Karpas-422 (cell line): ENCODE measurements at regions not wholly inside any gene's neighbourhood (a gene's known extent, or its start where the extent isn't known, plus 50 kb on each side); places are given as distances from the start of the nearest gene placed in this dataset.
"Not testable (repeated sequence)": the region's sequence is repeated elsewhere in the genome, so short reads cannot be mapped to it uniquely, and the experiment has no call there.

Source experiments
- DNase-seq: peaks from one replicate; pipeline ENCODE4 v3.0.0-alpha.2; 2015
- H2AFZ ChIP-seq: fragments of 200-600 bp; sonication (generic); 2 replicates; pipeline ENCODE4 v1.6.1; 2014; ENCODE audit warnings: antibody characterized with exemption, low read length, mixed read lengths
- H3K27ac ChIP-seq: fragments of 200-600 bp; sonication (generic); 2 replicates; pipeline ENCODE4 v1.5.1; 2014; ENCODE audit warnings: mild to moderate bottlenecking, low read length, moderate library complexity
- H3K27me3 ChIP-seq: fragments of 200-600 bp; sonication (generic); 2 replicates; pipeline ENCODE4 v1.6.1; 2014; ENCODE audit warnings: low read length, mixed read lengths
- H3K36me3 ChIP-seq: fragments of 200-600 bp; sonication (generic); 2 replicates; pipeline ENCODE4 v1.6.1; 2014; ENCODE audit warnings: low read length, mixed read lengths; ENCODE audit not compliant: insufficient read depth
- H3K4me1 ChIP-seq: fragments of 200-600 bp; sonication (generic); 2 replicates; pipeline ENCODE4 v1.6.1; 2014; ENCODE audit warnings: mild to moderate bottlenecking, low read length, mixed read lengths
- H3K4me2 ChIP-seq: fragments of 200-600 bp; sonication (generic); 2 replicates; pipeline ENCODE4 v1.6.1; 2014; ENCODE audit warnings: low read length, low read depth, mild to moderate bottlenecking; ENCODE audit not compliant: poor library complexity, severe bottlenecking
- H3K4me3 ChIP-seq: fragments of 200-600 bp; sonication (generic); 2 replicates; pipeline ENCODE4 v1.5.1; 2014; ENCODE audit warnings: mild to moderate bottlenecking, antibody characterized with exemption, low read length, mixed read lengths
- H3K79me2 ChIP-seq: fragments of 200-600 bp; sonication (generic); 2 replicates; pipeline ENCODE4 v1.6.1; 2014; ENCODE audit warnings: mild to moderate bottlenecking, low read length, mixed read lengths
- H3K9ac ChIP-seq: fragments of 200-600 bp; sonication (generic); 2 replicates; pipeline ENCODE4 v1.6.0; 2014; ENCODE audit warnings: low read length
- H3K9me2 ChIP-seq: fragments of 200-600 bp; sonication (generic), shearing (Covaris generic); replicated peaks from 2 replicates; pipeline ENCODE4 v1.6.0; 2014; ENCODE audit warnings: mild to moderate bottlenecking, low read length, moderate library complexity; ENCODE audit not compliant: insufficient read depth
- H3K9me3 ChIP-seq: fragments of 300-700, 200-600 bp; sonication (generic); 2 replicates; pipeline ENCODE4 v1.6.1; 2014; ENCODE audit warnings: low read length, mixed read lengths
- H4K20me1 ChIP-seq: fragments of 200-600 bp; sonication (generic); 2 replicates; pipeline ENCODE4 v1.6.1; 2014; ENCODE audit warnings: mild to moderate bottlenecking, antibody characterized with exemption, low read length, low read depth; ENCODE audit not compliant: insufficient read depth

DNA sequence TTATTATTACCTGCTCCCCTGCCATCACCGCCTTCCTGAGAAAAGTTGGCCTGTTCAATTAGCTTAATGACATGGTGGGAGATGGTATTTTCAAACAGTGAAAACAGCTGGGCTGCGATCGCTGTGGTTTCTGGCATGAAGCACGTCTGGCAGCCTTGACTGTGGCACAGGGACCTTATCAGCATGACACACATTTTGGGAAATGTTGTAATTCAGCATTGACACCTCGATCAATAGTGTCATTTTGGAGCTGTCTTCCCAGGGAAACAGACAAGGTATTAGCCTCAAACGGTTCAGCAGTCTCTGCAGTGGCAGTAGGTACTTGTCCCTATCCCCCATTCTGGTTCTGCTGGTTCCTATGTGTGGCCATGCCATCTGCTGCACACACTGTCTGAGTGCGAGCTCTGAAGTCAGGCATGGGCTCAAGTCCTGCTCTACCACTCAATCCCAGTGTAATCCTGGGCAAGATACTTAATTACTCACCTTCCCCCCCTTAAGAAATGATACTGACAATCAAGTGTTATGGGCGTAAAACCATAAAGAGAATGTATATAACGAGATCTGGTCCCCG lies 154.5 kb upstream of the KCND3 start:
- Histone ChIP-seq H3K36me3 (no peaks in the 10 kb centered on the region), H3K4me3 (no peak overlapping the region), H3K4me1 (no peaks in the 10 kb centered on the region), H3K9me3 (no peaks in the 10 kb centered on the region), H3K79me2 (no peaks in the 10 kb centered on the region), H2AFZ (no peak overlapping the region), H3K9me2 (no peaks in the 10 kb centered on the region), H3K4me2 (no peak overlapping the region), H3K9ac (no peak overlapping the region), H3K27ac (no peak overlapping the region), H3K27me3 (no peaks in the 10 kb centered on the region), H4K20me1 (no peaks in the 10 kb centered on the region)
- no peak for DNase-seq

DNA sequence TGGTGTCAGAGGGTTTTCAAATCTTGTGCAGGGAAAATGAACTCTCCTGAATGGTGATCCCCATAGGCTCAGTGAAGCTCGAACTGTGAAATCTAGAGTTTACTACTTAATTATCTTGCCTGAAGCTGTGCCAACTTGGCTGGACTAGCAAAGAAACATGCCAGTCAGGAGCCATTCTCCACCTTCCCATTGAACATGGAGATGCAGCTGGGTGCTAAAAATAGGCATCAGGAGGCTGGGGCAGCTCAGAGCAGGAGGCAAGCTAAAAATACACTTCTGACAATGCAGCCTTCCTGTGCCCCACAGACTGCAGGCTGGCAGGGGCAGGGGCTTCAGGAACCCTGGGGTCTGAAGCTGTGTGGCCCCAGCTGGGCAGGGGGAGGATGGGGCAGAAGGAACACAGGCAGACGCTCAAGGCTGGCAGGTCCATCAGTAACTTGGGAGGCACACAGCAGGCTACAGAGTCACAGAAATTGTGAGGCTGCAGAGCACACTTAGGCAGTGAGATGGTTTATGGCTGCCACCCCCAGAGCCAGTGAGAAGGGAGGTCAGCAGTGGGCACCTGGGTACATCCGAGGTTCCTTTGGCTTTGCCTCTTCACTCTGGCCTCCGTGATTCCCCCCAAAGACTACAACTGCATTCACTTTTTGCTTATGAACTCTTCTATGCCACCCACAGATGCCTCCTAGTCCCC lies 155.4 kb upstream of the KCND3 start:
- no peak overlapping the region for H3K4me2 ChIP-seq
- H3K9ac ChIP-seq = no peak overlapping the region
- no peak overlapping the region for H3K4me3 ChIP-seq
- H4K20me1 ChIP-seq = no peaks in the 10 kb centered on the region
- no peaks in the 10 kb centered on the region for H3K79me2 ChIP-seq
- H2AFZ ChIP-seq = no peak overlapping the region
- no peak overlapping the region for H3K27ac ChIP-seq
- H3K27me3 ChIP-seq = no peaks in the 10 kb centered on the region
- H3K9me3 ChIP-seq = no peaks in the 10 kb centered on the region
- no peaks in the 10 kb centered on the region for H3K36me3 ChIP-seq
- no peaks in the 10 kb centered on the region for H3K4me1 ChIP-seq
- no peaks in the 10 kb centered on the region for H3K9me2 ChIP-seq
- DNase-seq = no peak

DNA sequence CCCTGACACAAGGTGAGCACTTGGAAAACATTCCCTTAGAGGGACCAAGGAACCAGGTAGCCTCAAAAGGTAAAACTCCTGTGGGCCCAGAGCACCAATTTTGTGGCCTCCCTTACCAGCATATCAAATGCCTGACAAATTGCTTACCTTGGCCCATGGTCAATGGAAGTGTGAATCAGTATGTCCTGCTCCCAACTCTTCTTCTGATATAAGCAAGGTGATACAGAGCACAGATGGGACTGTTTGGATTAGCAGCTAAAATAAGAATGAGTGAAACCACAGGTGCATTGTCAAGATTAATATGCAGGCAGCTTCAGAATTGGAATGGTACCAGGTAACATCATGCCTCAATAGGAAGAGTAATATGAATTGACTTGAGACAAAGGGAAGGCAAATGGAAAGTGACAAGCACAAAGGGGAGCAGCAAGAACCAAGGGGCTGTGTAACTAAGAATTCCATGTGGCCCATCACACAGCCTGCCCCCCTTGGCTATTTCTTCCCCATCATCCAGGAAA lies 156.8 kb upstream of the KCND3 start:
- Histone ChIP-seq H2AFZ (no peak overlapping the region), H3K27me3 (no peaks in the 10 kb centered on the region), H4K20me1 (no peaks in the 10 kb centered on the region), H3K4me2 (no peak overlapping the region), H3K4me3 (no peak overlapping the region), H3K4me1 (no peaks in the 10 kb centered on the region), H3K9me3 (no peaks in the 10 kb centered on the region), H3K36me3 (no peaks in the 10 kb centered on the region), H3K27ac (no peak overlapping the region), H3K9ac (no peak overlapping the region), H3K79me2 (no peaks in the 10 kb centered on the region), H3K9me2 (no peaks in the 10 kb centered on the region)
- no peak for DNase-seq

DNA sequence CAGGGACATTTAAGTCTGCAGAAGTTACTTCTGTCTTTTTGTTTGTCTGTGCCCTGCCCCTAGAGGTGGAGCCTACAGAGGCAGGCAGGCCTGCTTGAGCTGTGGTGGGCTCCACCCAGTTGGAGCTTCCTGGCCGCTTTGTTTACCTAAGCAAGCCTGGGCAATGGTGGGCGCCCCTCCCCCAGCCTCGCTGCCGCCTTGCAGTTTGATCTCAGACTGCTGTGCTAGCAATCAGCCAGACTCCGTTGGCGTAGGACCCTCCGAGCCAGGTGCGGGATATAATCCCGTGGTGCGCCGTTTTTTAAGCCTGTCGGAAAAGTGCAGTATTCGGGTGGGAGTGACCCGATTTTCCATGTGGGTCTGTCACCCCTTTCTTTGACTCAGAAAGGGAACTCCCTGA lies 170.7 kb upstream of the KCND3 start:
- not testable (repeated sequence) for H3K4me2 ChIP-seq, DNase-seq, H4K20me1 ChIP-seq, H3K27me3 ChIP-seq, H3K4me1 ChIP-seq, H3K9ac ChIP-seq, H3K79me2 ChIP-seq, H3K4me3 ChIP-seq, H3K27ac ChIP-seq, H3K9me2 ChIP-seq, H3K9me3 ChIP-seq, H3K36me3 ChIP-seq, H2AFZ ChIP-seq

DNA sequence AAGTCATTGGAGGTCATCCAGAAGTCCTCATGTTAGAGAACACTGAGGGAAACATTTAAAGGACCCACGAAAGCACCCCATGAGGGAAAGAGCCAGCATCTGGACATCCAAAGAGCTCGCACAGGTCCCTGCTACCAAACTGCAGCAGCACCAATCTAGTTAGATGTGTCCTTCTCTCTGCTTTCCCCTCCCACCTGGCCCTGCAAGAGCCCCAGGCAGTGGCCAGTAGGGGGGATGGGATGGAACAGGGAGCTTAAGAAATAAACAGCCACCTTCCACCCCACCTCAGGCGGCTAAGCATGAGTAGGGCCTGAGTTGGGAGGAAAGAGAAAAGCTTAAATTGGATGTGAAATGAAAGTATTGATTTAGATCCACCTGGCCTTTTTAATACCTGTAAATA lies 175.9 kb upstream of the KCND3 start:
- Histone ChIP-seq H3K9me2 (no peaks in the 10 kb centered on the region), H4K20me1 (no peaks in the 10 kb centered on the region), H2AFZ (no peak overlapping the region), H3K4me1 (no peaks in the 10 kb centered on the region), H3K4me2 (no peak overlapping the region), H3K79me2 (no peaks in the 10 kb centered on the region), H3K9me3 (no peaks in the 10 kb centered on the region), H3K27me3 (peaks cover 2% of the 10 kb centered on the region; the same call in 1 of the 2 replicates), H3K36me3 (no peaks in the 10 kb centered on the region), H3K27ac (no peak overlapping the region), H3K9ac (no peak overlapping the region), H3K4me3 (no peak overlapping the region)
- DNase-seq = no peak

DNA sequence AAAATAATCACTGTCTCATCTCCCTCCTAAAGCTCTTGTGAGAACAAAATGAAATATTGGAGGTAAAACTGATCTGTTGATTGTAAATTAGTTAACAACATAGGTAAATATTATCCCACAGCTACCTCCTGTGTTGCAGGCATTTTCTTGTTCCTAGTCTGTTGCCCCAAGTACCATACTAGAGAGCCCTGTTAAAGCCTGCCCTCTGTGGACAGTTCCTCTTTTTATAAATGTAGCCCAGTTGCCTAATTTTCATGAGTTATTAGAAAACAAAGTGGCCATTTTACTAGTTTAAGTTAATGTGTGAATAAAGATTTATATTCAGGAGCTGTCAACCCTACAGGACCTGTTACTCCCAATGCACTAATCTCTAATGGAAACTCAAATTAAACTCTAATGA lies 180.0 kb upstream of the KCND3 start:
- Histone ChIP-seq H2AFZ (no peak overlapping the region), H3K36me3 (no peaks in the 10 kb centered on the region), H3K4me1 (no peaks in the 10 kb centered on the region), H3K9me3 (no peaks in the 10 kb centered on the region), H3K4me2 (no peak overlapping the region), H3K9me2 (0 out of 2 replicates have a peak, but pooled peaks cover 2% of the 10 kb centered on the region), H3K4me3 (no peak overlapping the region), H3K27ac (no peak overlapping the region), H3K27me3 (0 out of 2 replicates have a peak, but pooled peaks cover 2% of the 10 kb centered on the region), H3K9ac (no peak overlapping the region), H4K20me1 (no peaks in the 10 kb centered on the region), H3K79me2 (no peaks in the 10 kb centered on the region)
- no peak for DNase-seq

DNA sequence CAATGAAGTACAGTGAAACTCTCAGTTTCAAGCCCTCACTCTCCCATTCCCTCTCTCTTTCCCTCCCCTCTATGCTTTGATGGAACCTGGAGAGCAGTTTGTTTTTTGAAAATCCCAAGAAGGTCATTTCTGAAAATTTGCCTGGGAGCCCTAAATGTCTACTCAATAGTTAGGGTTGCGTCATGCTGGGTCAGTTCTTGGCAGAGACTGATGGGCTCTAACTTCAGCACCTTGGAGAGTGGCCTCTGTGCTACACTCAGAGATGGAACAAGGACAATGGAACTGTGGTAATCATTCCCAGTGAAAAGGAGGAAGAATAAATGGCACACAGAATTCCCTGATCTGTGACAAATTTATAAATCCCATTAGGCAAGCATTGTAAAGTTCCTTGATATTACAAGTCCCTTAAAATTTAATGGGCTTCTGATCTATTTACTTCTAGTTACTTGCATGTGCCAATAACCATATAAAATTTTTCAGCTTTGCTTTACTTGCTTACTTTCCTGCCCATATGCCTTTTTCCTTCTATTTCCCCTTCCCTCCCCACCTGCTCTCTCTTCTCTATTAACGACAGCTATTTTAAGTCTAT lies 182.9 kb upstream of the KCND3 start:
- H3K27ac ChIP-seq = no peak overlapping the region
- H4K20me1 ChIP-seq = no peaks in the 10 kb centered on the region
- no peak overlapping the region for H3K4me3 ChIP-seq
- 0 out of 2 replicates have a peak, but pooled peaks cover 2% of the 10 kb centered on the region for H3K27me3 ChIP-seq
- no peaks in the 10 kb centered on the region for H3K9me3 ChIP-seq
- no peaks in the 10 kb centered on the region for H3K79me2 ChIP-seq
- H3K4me1 ChIP-seq = no peaks in the 10 kb centered on the region
- 0 out of 2 replicates have a peak, but pooled peaks cover 2% of the 10 kb centered on the region for H3K9me2 ChIP-seq
- H3K9ac ChIP-seq = no peak overlapping the region
- peak; percentile 64 for DNase-seq
- no peaks in the 10 kb centered on the region for H3K36me3 ChIP-seq
- no peak overlapping the region for H3K4me2 ChIP-seq
- H2AFZ ChIP-seq = no peak overlapping the region

DNA sequence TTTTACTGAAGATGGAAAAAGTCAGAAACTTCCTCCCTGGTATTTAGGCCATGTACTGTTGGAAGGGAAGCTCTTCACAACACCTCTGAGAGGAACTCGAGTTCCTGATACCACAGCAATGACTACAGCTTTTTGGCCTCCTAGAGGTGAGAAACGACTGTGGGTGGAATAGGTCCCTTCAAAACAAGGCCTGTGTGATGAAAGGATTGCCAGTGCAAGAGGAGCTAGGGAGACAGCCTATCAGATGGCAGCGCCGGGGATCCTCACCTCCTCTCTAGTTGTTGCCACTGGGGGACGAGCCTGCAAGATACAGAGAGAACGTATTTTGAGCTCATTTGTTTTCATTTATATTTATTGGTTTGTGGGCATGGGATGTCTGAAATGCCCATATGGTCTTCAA lies 187.8 kb upstream of the KCND3 start:
- H3K27ac ChIP-seq = no peak overlapping the region
- DNase-seq = no peak

More for the DNA sequence above, 187.8 kb upstream of the KCND3 start:
- H3K9me2 ChIP-seq = 0 out of 2 replicates have a peak, but pooled peaks cover 2% of the 10 kb centered on the region
- H4K20me1 ChIP-seq = no peaks in the 10 kb centered on the region
- no peak overlapping the region for H3K4me3 ChIP-seq
- H3K4me2 ChIP-seq = no peak overlapping the region
- H3K27me3 ChIP-seq = no peaks in the 10 kb centered on the region
- H3K4me1 ChIP-seq = no peaks in the 10 kb centered on the region
- H3K9ac ChIP-seq = no peak overlapping the region
- no peaks in the 10 kb centered on the region for H3K36me3 ChIP-seq
- H3K9me3 ChIP-seq = no peaks in the 10 kb centered on the region
- no peak overlapping the region for H2AFZ ChIP-seq
- H3K79me2 ChIP-seq = no peaks in the 10 kb centered on the region
